Colon (tissue), 2 donors: ENCODE measurements at regions not wholly inside any gene's neighbourhood (a gene's known extent, or its start where the extent isn't known, plus 50 kb on each side); places are given as distances from the start of the nearest gene placed in this dataset.
"Not testable (repeated sequence)": the region's sequence is repeated elsewhere in the genome, so short reads cannot be mapped to it uniquely, and the experiment has no call there.

Experiments used
- FAIRE-seq: peaks from 2 replicates; lab custom pipeline; 2012; peaks lifted over from hg19 to GRCh38; lab: Jason Lieb, UNC
- donor health status: control.
- donor health status: control.

DNA sequence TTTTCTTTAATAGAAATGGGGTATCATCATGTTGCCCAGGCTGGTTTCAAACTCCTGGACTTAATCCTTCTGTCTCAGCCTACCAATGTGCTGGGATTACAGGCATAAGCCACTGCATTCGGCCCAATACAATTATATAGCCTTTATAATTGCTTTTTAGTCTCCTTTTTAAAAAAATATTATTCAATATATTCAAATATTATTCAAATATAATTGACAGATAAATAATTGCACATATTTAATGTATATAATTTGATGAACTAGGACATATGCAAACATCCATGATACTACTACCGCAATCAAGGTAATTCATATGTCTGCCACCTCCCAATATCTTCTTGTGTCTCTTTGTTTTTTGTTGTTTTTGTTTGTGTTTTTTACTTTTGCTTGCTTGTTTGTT, 894.2 kb upstream of the PTPRD start:
- no peak for FAIRE-seq

DNA sequence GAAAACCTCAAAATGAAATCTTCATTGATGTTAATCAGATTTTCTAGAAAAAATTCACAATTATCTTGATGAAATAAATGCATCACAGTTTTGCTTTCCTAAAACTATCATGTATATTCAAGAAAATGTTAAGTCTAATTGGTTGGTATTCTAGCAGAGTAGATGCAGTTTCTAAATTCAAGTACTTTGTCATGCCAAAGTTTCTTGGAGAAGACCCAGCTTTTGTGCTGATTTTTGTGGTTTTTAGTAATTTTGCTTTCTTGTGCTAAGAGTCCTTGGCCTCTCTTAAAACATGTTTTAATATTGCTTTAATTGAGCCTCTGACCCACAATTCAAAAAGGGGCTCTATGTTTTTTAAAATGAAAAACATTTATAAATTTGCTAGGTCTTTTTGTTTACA, 924.8 kb upstream of the PTPRD start:
- no peak for FAIRE-seq

DNA sequence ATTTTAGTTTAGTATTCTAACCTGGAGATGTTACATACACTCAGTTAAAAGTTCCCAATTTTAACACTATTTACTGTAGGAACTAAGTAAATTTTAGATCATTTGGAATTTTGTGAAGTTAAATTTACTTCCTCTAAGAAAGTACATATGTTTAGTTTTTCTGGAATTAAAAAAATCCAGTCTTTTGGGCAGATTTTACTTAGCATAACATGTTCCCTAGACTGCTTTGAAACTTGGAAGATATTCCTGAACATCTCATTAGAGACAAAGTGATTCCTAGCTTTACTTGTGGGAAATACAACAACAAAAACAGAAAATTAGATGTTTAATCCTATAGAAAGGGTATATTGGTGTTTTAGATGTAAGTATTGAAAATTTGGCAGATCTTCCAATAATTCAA, 930.0 kb upstream of the PTPRD start:
- no peak for FAIRE-seq

DNA sequence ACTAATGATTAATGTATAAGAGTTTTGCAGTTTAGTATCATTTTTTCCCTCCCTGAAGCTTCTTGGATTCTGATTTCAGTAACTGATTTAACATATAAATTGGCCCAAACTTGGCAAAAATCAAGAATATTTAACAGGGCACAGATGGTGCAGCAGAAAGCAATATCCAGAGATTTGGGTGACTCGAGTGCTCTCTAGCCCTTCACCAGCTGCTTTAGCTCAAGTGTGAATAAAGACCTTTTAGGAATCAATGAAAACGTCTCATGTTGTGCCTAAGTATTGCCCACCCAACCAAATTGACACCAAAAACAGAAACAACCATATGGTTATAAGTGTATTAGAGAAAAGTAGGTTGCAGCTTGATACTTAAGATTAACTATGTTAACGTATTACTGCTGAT, 933.4 kb upstream of the PTPRD start:
- no peak for FAIRE-seq

DNA sequence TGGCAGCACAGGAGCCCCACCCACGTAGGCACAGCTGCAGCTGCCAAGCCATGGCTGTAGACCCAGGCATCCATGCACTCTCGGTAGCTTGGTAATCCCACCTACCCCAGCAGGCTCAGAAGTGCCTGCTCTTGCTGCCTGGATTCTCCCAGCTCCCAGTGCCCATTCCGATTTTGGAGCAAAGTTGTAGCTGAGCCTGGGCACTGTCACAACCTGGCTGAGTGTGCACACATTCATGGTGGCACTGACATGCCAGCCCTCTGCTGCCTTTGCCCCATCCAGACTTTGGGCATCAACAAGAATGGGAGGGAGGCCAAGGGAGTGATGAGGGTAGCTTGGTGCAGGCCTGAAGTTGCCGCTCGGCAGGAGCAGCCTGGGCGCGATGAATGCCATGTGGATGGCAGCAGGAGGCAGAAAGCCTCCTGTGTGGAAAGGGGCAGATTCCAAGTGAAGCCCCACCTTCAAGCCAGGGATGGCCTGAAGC, 936.6 kb upstream of the PTPRD start:
- FAIRE-seq: no peak

DNA sequence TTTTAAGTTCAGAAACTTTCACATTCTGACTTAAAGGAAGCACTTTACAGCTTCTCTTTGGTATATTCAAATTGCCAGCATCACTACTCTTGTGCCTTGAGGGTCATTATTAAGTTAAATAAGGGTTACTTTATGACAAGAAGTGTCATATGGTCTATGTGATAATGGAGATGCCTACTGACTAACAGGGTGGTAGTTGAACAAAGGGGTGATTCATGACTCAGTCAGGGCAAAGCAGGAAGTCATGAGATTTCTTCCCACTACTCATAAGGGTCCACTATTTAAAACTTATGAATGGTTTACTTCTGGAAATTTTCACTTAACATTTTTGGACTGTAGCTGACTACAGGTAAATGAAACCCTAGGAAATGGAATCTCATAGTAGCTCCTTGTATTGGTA, 938.3 kb upstream of the PTPRD start:
- no peak for FAIRE-seq

DNA sequence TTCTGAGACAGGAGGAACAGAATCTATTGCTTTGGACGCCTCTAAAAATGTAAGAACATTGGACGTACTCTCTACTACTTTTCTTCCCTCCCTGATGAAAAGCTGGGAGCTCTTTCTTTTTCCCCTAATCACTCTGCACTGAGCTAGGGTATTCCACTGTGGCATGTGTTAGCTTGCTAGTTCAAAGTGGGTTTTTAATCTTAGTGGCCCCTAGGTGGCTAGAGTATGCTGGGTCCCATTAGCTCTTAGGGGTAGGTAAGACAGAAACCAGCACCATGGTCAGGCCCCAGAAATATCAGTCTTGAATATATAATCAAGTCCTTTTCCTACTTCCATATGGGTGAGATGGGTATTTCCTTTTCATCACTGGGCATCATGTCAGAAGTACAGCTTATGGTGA, 945.2 kb upstream of the PTPRD start:
- no peak for FAIRE-seq

DNA sequence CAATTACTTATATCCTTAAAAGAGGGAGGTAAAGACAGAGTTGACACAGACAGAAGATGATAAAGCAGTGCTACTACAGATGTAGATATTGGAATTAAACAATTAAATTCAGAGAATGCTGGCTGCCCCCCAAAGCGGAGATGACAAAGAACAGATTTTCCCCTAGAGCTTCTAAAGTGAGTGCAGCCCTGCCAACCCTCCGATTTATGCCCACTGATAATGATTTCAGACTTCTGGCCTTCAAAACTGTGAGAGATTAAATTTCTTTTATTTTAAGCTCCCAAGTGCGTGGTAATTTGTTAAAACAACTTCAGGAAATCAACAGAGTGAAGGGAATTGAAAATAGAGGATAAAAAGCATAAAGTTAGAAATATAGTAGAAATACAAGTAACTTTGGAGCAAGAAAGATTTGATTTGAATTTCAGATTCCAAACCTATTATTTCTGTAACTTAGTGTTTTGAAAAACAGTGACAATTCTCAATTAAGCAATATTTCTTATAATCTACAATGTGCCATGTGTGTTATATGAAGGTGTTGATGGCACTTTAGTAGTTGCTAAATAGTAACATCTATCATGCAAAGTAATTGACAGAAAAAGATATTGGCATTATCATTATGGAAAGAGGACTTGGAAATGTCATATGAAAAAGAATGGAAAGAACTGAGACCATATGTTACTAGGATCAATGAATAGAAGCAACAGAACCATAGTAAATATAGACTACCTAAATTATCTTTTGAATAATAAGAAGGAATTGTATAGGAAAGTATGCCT, 946.4 kb upstream of the PTPRD start:
- no peak for FAIRE-seq

DNA sequence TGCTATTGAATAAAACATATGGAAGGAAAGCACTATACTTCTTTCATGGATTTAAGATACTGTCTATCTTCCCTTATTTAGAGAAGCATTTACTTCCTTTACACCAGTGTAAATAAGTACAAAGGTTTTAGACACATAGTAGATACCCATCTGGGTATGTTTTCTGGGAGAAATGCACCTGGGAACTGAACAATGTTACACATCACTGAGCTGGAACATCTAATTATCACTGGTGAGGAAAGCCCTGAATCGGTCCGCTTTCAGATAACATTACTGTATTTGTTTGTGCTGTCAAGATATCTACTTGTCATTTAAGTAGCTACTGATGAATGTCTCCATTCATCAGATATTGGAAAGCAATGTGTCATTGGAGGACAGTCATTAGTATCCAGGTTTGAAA, 964.7 kb upstream of the PTPRD start:
- FAIRE-seq: no peak

DNA sequence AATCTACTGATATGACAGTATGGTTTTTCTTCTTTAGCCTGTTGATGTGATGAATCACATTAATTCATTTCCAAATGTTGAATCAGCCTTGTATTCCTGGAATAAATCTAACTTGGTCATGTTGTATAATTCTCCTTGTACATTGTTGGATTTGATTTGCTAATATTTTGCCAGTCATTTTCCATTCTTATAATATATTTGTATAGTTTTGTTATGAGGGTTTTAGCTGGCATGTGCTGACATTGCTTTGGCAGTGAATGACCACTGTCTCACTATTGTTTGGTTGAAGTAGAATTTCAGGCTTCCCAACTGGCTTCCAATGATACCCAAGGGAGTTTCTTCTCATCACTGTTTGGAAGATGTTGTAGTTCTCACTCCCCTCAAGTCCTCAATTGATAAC, 983.0 kb upstream of the PTPRD start:
- no peak for FAIRE-seq

DNA sequence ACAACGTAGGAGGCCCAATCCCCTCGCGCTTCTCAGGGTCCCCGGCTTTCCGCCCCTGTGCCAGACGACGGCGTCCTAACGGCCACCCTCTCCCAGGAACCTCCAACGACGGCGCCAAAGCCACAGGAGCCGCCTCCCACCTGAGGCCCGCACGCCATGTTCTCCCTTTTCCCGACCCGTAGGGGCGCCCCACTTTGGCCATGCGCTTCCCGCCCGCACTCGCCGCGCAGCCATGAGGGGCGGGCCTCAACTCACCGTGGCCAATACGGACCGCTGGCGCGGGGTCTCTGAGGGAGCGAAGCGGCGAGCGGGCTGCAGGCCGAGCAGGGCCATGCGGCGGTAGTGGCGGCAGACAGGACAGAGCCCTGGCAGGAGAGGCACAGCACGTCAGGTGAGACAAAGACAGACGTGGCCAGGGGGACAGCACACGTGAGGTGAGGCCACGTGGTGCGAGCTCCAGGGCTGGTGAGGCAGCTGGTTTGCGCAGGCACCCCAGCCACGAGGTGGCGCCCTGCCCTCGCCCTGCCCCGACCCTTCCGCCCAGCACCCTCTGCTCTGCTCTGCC, 1005.5 kb upstream of the PTPRD start:
- FAIRE-seq: no peak

DNA sequence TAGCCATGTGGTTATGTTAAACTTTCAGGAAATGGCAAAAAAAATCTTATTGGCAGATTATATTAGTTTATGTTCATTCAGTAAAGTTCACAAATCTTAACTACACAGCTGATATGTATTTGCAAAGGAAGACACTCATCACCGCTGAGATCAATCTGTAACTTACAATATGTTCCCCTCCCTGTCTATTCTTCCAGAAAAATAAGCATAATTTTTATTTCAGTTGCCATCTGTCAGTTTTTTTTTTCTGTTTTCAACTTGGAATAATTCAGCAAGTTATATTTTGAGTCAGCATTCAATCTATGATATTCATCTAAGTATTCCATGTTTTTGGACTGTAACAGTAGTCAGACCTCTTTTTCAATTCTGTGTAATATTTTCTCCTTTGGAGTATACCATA, 1019.9 kb upstream of the PTPRD start:
- no peak for FAIRE-seq

DNA sequence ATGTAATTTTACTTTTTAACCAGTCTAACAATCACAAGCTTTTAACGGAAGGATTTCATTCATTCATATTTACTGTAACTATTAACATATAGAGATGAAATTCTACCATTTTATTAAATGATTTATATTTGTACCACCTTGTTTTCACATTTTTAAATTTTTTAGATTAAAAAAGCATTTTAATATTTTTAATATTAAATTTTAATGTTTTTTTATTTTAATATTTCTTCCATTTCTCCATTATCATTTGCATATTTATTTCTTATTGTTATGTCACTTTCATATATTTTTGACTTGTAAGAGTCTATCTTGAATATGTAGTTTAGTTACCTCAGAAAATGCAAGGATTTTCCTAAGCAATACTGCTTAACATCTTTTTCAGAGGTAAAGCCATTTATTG, 1034.0 kb upstream of the PTPRD start:
- no peak for FAIRE-seq

DNA sequence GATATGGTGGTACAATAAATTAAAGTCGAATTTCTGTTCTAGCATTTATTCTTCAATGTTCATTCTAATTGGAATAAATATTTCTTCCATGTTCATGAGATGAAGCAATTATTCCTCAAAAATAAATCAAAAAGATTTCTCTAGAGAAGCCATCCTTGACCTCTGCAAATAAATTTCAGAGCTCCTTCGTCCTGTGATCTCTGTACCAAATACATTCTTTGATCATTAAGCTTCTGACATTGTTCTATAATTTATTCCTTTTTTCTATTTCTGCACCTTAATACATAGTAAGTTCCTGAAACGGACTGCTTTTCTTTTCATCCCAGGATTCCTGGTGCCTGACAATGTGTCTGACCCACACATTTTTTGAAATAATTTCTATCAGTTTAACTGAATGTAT, 1039.3 kb upstream of the TYRP1 start:
- no peak for FAIRE-seq

DNA sequence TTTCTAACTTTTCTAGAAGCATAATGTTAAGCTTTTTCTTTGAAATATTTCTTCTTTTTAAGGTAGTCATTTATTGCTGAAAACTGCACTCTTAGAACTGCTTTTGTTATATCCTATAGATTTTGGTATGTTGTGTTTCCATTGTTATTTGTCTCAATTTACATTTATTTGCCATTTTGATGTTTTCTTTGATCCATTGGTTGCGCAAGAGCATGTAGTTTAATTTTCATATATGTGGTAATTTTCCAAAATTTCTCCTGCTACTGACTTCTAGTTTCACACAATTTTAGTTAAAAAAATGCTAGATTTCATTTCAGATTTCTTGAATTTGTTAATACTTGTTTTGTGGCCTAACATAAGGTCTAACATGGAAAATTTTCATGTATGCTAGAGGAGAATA, 1029.3 kb upstream of the TYRP1 start:
- FAIRE-seq: no peak

DNA sequence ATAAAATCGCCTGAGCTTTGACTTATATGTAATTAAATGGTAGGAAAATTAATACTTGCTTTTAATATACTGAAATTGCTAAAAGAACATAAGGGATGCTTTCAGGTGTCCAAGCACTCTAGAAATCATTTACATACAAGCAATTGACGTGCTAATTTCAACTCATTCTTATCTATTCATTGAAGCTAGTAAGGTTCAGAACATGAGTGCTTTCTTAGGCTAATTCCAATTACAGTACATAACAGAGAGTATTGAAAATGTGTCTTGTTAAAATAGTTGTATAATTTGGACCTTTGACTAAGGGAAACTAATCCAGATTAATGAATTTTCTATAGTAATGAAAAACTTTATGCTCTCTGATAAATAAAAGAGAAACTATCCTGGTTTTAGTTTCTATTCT, 1016.4 kb upstream of the TYRP1 start:
- no peak for FAIRE-seq

DNA sequence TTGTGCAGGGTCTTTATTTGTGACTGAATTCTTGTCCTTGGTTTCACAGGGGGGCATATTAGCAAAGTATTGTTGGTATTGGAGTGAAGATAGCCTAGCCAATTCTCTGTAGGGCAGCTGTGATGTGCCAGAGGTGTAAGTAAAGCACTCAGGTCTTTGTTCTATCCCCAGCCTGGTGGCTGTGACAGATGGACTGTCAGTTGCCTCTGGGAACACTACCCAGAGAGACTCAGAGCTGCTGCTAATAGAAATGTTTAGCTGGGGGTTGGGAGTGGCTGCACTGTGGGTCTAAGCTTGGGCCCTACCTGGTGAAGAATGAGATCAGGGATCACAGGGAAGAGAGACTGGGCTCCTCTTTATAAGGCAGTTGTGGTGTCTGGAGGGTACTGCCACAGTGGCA, 1006.5 kb upstream of the TYRP1 start:
- FAIRE-seq: no peak

DNA sequence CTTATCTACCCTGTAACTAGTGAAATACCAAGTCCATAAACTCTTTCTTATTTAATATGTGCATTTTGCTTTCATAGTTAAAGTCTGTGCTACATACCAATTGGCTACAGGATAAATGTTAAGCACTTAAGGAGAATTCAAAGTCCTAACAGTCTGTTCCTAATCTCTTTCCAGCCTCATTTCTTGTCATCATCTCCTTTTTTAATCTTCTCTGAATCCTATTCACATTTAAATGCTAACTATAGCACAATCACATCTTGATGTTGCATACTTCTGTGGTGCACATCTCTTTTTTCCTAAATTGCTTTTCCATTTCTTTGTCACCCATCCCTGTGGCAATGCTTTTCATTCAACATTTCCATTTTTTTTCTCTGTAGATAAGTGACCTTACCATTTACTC, 996.1 kb upstream of the TYRP1 start:
- no peak for FAIRE-seq

DNA sequence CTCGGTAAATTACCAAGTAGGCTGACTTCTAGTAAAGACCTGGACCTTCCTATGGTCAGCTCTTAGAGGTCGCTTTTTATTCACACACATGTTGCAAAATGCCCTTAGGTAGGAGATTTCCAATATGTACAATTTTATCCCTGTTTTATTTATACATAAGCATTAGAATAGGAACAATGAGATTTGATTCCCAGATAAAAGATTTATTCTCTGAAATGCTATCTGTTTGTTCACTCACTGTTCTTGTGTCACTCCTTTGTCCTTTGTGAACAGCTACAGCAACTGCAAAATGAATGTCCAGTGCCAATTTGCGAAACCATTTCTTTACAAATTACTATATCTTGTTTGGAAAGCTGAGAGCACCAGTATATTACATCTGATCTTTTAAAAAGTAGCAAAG, 991.5 kb upstream of the TYRP1 start:
- FAIRE-seq: no peak

DNA sequence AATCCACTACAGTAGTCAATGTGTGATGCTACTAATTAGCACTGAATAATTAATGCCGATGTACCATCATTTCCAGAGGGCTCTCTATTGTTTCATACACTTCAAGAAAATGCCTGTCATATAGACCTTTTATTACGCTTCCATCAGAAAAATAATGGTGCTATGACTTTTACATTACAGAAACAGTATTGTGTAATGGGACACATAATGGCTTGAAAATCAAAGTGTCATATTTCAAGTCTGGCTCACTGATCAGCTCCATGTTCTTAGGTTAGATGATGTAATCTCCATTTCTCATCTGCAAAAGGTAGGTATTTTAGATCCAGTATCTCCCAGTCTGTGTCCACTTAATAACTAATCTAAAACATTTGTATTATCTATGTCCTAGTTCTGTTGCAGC, 990.6 kb upstream of the TYRP1 start:
- FAIRE-seq: no peak

DNA sequence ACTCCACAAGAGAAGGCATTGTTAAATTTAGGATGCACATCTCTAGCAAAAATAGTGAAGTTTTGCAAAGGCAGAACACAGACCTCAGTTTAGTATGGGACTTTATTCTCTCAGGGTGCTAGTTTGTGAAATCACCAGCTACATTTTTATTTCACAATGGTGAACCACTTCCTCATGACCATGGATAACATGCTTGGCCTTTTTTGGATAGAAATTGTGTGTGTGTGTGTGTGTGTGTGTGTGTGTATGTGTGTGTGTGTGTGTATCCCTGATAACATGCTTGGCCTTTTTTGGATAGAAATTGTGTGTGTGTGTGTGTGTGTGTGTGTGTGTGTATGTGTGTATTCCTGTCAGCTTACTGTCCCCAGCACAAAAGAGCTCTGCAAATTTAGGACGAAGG, 989.0 kb upstream of the TYRP1 start:
- not testable (repeated sequence) for FAIRE-seq

DNA sequence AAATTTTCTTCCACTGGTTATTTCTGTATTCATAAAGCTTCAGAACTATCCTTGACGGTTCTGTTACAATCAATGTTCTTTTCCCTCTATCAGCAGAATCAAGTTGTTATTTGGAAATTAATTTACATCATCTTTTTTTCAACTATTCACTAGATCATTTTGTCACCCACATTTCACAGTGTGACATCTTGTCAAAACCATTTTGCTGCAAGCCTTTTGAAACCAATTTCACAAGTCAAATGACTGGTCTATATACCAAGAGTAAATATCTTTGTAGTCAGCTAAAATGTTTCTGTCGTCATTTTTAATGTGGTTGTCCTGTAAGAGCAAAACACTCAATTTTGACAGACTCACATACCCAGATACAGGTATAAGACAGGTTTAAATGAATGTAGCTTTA, 984.3 kb upstream of the TYRP1 start:
- FAIRE-seq: no peak

DNA sequence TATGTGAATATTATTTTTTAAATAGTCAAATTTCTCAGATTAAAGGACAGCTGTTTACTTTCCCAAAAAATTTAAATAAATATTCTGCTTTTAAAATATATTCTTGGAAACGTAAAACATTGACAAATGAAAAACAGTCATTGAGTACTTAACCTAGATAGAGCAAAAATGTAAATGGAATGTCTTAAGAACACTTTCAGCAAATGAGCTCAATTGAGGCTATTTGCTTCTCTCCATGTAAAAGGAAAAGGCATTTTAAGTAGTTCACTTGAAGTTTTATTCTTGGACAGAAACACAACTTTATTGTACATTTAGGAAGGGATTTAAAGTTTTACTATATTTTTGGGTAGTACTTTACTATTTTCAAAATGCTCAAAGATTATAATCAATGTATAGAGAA, 983.6 kb upstream of the TYRP1 start:
- FAIRE-seq: no peak

DNA sequence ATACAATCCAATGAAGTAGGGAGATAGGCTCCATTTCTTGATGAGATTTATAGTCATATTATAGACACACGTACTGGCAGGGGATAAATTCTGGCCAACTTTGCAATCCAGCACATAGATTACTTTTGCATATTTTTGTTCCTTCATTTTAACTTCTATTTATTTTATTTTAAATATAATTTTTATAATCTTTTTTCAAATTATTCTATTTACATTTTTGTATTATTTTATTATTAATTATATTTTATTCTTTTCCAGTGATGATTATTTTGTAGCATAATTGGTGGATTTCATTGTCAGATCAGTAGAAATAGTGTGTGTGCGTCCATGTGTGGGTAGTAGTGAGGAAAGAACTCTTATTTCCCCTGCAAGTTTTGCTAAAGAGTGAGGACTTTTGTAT, 980.1 kb upstream of the TYRP1 start:
- no peak for FAIRE-seq
